ENCODE measurements at regions not wholly inside any gene's neighbourhood (a gene's known extent, or its start where the extent isn't known, plus 50 kb on each side); places are given as distances from the start of the nearest gene placed in this dataset.

- no peak for DNase-seq
Observed at GRCh38 chr13:29922281-29922821, 71.9 kb upstream of the UBL3 start.

DNA sequence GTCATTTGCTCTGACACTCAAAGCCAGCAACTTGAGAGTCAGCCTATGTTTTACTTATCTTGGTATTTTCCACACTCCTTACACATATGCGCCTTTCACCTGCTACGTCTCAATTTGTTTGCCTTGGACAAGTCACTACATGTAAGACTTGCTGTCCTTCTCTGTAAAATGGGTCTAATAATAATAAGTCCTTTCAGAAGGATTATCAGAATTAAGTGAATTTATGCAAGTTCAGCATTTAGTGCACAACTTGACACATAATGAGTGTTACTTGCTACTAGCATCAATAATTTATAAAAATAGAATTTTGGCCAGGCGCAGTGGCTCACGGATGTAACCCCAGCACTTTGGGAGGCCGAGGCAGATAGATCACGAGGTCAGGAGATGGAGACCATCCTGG, 71.1 kb upstream of the UBL3 start:
- DNase-seq = no peak

DNA sequence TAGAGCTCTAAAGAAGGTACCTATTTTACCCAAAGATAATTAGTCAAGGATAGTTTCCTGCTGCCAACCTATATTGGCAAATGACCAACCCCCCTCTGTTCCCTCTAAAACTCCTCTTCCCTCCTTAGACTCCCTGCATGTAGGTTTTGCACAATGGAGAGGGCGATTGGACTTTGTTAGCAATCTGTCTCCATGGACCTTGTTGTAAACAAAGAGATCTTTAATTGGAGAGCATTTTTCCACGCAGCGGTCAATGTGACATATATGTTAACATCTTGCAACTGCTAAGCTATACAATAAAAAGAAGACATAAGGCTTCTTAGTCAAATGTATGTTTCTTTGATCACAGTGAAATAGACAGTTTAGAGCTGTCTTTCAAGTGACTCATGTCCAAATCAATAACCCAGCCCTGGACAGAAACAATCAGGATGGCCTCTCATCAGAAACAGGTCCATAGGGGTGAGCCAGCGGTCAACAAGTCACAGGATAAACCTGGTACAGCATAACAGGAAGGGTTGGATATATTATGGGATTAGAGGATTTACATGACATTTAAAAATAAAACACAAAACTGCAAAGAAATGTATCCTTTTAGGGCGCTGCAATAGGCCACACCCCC, 69.7 kb upstream of the UBL3 start:
- no peak for DNase-seq

- no peak for DNase-seq
Observed at GRCh38 chr13:29918845-29919244, 68.4 kb upstream of the UBL3 start.

DNA sequence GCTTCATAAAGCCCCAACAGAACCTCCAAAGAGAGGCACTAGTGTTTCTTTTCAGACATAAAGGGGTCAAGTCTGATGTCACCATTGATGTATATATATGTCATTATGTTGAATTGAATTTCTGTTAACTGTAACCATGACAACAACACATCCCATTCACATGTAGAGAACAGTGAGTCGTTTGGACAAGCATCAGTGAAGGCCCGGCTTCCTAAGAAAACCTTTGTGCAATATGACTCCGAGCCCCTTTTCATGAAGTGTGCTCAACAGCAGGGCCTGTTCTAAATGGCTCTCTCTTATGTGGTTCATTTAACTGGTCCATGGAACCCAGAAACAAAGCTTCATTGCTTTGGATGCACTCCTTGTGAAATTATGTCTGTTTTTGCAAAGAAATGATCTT, 67.2 kb upstream of the UBL3 start:
- DNase-seq = no peak

DNA sequence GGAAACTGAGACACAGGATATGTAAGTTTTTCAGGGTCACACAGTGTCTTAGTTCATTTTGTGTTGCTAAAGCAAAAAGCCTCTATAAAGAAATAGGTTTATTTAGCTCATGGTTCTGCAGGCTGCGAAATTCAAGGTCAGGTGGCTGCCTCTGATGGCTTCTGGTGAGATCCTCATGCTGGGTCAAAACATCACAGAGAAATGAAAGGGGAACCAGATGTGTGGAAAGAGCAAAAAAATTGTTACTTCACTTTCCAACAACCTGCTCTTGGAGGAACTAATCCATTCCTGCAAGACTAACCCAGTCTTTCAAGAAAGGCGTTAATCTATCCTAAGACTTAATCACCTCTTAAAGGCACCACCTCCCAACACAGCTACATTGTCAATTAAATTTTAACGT, 64.2 kb upstream of the UBL3 start:
- no peak for DNase-seq

GRCh38 chr13:29911781-29912418, 61.5 kb upstream of the UBL3 start:
- DNase-seq = no peak

- DNase-seq = no peak
Observed at GRCh38 chr13:29909975-29910674, 59.7 kb upstream of the UBL3 start.

DNA sequence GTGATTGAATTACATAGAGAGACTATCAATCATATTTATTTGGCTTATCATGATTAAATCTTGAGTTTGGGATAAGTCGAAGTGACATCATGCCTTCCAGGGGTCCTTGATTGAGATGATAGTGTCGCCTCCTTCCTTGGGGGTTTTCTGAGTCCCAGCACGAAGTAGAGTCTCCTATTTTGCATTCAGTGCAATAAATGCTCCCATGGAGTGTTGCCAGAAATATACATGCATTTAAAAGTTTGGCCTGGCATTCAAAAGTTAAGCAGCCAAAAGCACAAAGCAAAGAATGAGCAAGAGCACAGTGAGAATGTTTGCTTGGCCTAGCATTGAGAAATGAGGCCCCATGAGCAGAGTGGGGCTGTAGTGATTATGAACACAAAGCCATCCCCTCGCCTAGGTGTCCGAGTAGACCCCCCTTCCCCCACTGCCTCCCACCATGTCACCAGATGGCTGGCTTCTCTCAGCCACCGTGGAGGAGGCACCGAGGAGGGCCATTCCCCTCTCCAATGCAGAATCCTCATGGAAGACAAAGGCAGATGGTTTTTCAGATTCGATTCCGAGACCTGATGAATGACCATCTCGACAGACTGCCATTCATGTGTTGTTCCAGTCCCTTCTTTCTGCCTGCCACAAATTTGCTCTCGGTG, 58.8 kb upstream of the UBL3 start:
- no peak for DNase-seq

DNA sequence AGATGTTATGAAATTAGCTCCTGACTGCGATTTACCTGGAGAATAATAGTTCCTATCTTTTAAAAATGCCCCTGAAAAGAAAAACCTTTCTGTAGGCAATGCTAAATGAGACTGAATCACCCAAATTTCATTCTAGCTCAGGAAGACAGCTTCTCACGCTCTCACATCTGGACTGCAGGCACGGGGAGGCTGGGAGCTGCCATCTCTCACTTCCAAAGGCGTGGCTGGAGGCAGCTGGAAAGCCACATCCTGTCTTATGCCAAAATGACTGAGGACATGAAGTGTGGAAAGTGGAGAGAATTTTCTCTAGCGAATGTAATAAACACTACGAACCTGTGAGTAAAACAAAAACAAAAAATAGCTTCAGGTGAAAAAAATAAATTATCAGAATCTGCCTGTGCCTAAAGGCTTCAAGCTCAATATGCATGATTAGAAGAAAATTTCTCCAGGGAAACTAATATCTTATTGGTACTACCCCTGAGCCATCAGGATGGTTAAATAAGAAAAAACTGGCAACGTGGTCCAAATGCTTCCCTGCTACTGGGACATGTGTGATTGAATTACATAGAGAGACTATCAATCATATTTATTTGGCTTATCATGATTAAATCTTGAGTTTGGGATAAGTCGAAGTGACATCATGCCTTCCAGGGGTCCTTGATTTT, 58.1 kb upstream of the UBL3 start:
- DNase-seq = no peak

DNA sequence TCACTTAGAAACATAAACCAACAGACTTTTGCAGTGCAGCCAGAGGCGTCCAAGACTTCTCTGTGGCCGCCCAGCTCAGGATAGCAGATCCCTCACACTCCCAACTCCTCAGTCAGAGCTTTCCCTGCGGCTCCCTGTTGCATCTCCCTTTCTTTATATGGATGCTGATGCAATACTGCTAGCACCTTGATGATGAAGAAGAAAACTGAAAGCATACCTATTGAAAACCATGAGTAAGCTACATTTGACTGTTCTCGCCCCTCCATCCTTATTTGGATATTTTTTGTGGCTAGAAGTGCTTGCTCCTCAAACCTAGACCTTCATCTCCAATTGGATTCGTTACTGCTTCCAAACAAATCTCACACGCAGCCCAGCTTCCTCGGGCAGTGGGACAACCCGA, 57.3 kb upstream of the UBL3 start:
- DNase-seq = no peak

DNA sequence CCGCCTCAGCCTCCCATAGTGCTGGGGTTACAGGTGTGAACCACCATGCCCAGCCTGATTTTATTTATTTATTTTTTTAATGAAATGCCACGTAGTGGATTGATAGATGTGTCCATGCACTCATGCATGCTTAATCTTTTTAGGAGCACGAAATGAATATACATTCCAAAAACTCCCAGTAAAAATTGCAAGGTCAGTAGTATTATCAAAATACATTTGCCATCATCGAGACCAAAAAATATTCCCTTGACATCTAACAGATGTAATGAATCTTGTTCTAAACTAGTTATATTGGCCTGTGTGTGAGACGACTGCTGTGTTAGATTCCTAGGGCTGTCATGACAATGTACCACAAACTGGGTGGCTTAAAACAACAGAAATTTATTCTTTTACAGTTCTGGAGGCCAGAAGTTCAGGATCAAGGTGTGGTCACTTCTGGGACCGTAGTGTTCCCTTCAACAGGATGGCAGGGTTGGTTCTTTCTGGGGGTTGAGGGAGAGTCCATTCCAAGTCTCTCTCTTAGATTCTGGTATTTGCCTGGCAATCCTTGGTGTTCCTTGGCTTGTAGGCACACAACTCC, 56.1 kb upstream of the UBL3 start:
- DNase-seq = no peak

- DNase-seq = no peak
Observed at GRCh38 chr13:29905845-29906244, 55.4 kb upstream of the UBL3 start.

DNA sequence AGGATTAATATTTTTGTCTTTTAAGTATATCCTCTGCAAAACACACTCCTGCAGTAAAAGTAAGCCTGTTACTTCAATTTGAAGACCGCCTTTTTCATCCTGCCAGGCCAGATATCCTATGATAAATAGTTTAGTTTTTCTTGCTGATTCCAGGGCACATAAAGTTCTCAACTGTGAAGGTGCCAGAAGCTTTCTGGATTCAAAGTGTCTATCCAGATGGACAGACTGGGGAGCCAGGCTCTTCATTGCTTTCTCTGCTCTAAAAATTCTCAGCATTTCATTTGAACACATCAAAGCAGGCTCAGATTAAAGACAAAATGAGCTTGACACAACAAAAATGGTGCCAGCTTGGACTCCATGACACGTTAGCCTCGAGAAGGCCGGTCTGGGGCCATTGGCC, 53.6 kb upstream of the UBL3 start:
- DNase-seq = no peak

DNA sequence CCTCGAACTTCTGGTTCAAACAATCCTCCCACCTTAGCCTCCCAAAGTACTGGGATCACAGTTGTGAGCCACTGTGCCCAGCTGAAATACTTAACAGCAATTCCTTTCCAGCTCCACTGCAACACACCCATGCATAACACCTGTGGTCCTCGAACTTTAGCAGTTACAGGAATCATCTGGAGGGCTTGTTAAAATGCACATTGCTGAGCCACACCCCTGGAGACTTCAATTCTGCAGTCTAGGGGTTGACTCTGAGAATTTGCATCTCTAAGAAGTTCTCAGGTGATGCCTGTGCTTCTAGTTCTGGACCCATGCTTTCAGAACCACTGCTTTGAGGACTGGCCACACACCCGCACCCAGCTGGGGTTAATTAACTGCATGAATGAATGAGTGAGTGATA, 53.1 kb upstream of the UBL3 start:
- DNase-seq = no peak

DNA sequence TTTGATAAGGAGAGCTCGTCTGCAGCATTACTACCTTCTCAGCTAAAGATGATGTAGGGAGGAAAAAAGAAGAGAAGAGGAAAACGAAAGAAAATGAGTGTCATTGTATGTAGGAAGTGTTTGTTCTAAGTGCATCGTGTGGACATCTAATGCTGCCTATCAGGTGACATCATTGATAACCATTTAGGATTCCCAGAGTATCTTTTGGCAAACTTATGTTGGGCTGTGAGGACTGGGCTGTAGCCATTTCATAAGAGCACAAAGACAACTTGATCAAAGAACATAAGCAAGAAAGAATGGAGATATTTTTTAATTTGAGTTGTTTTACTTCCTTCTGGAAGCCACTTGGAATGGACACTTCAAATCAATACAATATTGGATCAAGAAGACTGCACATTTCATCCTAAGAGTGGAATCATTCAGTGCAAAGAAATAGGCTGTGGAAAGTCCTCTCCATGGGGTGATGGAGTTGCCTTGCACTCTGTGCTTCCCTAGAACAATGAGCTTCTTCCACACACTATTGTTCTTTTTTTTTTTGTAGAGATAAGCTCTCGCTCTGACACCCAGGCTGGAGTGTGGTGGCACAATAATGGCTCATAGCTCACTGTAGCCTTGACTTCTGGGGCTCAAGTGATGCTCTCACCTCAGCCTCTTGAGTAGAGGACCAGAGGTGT, 52.4 kb upstream of the UBL3 start:
- no peak for DNase-seq

- peak; percentile 63 for DNase-seq
Observed at GRCh38 chr13:29901710-29902631, 51.6 kb upstream of the UBL3 start.
